HepG2 (cell line): ENCODE measurements at regions not wholly inside any gene's neighbourhood (a gene's known extent, or its start where the extent isn't known, plus 50 kb on each side); places are given as distances from the start of the nearest gene placed in this dataset.

Source experiments
- ATAC-seq: fragments of 200-7000 bp; cut with Tn5 transposase; 3 replicates; pipeline ENCODE4 v1.9.1; 2020; ENCODE audit warnings: mild to moderate bottlenecking, moderate library complexity
- BruUV-seq: library from RNA; stranded (reverse); fragments of 400-500 nt; replicated peaks from 2 replicates; lab custom pipeline; 2021; lab: Mats Ljungman, UMichigan
- CTCF ChIA-PET: fragments of 300-600 bp; formaldehyde crosslinking; extraction: SDS; loops from one replicate; lab custom pipeline; 2021; ENCODE audit warnings: low total read pairs, inconsistent platforms, low intra/inter-chr PET ratio; lab: Yijun Ruan, JAX
- POLR2A ChIA-PET: fragments of 350-600 bp; sonication (Branson Sonifier 250); formaldehyde crosslinking; loops from one replicate; lab custom pipeline; 2020; ENCODE audit warnings: antibody characterized with exemption, inconsistent platforms; lab: Yijun Ruan, JAX
- DNase-seq: peaks from one replicate; pipeline ENCODE4 v3.0.0-alpha.2; 2015; ENCODE audit warnings: low spot score
- FAIRE-seq: peaks from 3 replicates; lab custom pipeline; 2011; peaks lifted over from hg19 to GRCh38; lab: Jason Lieb, UNC
- H2AFZ ChIP-seq: one replicate; pipeline ENCODE4 v1.6.1; 2011; ENCODE audit warnings: low read length, inconsistent platforms
- H3K27ac ChIP-seq: fragments of 300-600 bp; 3 replicates; pipeline ENCODE4 v1.8.0; 2011; ENCODE audit warnings: mixed run types, mild to moderate bottlenecking, mixed read lengths, low read length, inconsistent platforms; ENCODE audit not compliant: insufficient read depth; ENCODE audit errors: extremely low read length
- H3K27me3 ChIP-seq, 2 experiments: fragments of 200-600 bp in 1 of 2; 2 replicates in 1 of 2; 3 replicates in 1 of 2; pipeline versions ENCODE4 v1.6.0 to v1.8.0; 2011; ENCODE audit warnings: low read length in 2 of 2, mild to moderate bottlenecking in 2 of 2, moderate library complexity in 2 of 2, inconsistent platforms in 1 of 2; ENCODE audit not compliant: insufficient read depth in 2 of 2, control insufficient read depth in 1 of 2
- H3K36me3 ChIP-seq, 2 experiments: fragments of 200-600 bp in 1 of 2; replicated peaks in 1 of 2; 2 replicates in 1 of 2; 3 replicates in 1 of 2; pipeline versions ENCODE4 v1.5.1 to v1.8.0; 2011; ENCODE audit warnings: low read length in 2 of 2, inconsistent platforms in 1 of 2; ENCODE audit not compliant: insufficient read depth in 2 of 2, control insufficient read depth in 1 of 2
- H3K4me1 ChIP-seq: 2 replicates; pipeline ENCODE4 v1.5.1; 2012; ENCODE audit warnings: low read length, inconsistent platforms; ENCODE audit not compliant: insufficient read depth
- H3K4me2 ChIP-seq: 2 replicates; pipeline ENCODE4 v1.6.0; 2011; ENCODE audit warnings: low read depth, low read length, inconsistent platforms
- H3K4me3 ChIP-seq, 3 experiments: fragments of 200-600 bp in 1 of 3; sonication (generic), shearing (Covaris generic) in 1 of 3; replicated peaks in 1 of 3; 2 replicates each; pipeline ENCODE4 v1.5.1; 2011 to 2016; ENCODE audit warnings: low read length in 3 of 3, inconsistent platforms in 2 of 3, low read depth in 2 of 3, mild to moderate bottlenecking in 2 of 3, control low read depth in 1 of 3, mixed read lengths in 1 of 3; ENCODE audit not compliant: insufficient read depth in 1 of 3
- H3K79me2 ChIP-seq: one replicate; pipeline ENCODE4 v1.6.1; 2011; ENCODE audit warnings: low read length, inconsistent platforms; ENCODE audit not compliant: insufficient read depth
- H3K9ac ChIP-seq: 2 replicates; pipeline ENCODE4 v1.6.0; 2011; ENCODE audit warnings: mild to moderate bottlenecking, low read depth, low read length, inconsistent platforms; ENCODE audit not compliant: insufficient read depth
- H3K9me3 ChIP-seq: 2 replicates; pipeline ENCODE4 v1.5.1; 2012; ENCODE audit warnings: mild to moderate bottlenecking, low read length
- H4K20me1 ChIP-seq: 2 replicates; pipeline ENCODE4 v1.6.0; 2011; ENCODE audit warnings: inconsistent platforms, mild to moderate bottlenecking, low read length, moderate library complexity; ENCODE audit not compliant: insufficient read depth
- FOXO1 ChIP-seq: sonication (generic); formaldehyde crosslinking; IDR thresholded peaks from 2 replicates; pipeline ENCODE4 v1.4.0; 2020; ENCODE audit warnings: missing genetic modification reagents
- KLF16 ChIP-seq, 2 experiments: sonication (generic) in 1 of 2; formaldehyde crosslinking in 1 of 2; IDR thresholded peaks; 2 replicates each; pipeline versions ENCODE4 v1.6.1 to v1.8.0; 2016 to 2023; ENCODE audit warnings: missing genetic modification reagents in 2 of 2, missing compliant biosample characterization in 1 of 2
- TAF1 ChIP-seq: sonication (generic); formaldehyde crosslinking; IDR thresholded peaks from 2 replicates; pipeline ENCODE4 v1.4.0; 2020; ENCODE audit warnings: missing genetic modification reagents
- ZMYM4 ChIP-seq: sonication (generic); formaldehyde crosslinking; IDR thresholded peaks from 2 replicates; pipeline ENCODE4 v1.8.1; 2023; ENCODE audit warnings: mild to moderate bottlenecking, missing genetic modification reagents
- WGBS: methylation state at CpG from one replicate; pipeline ENCODE4 v1.1.6; 2017; ENCODE audit warnings: low lambda C conversion rate; 5-methylcytosine and 5-hydroxymethylcytosine counted together
- in situ Hi-C: cut with HindIII; loops from 2 replicates; pipeline ENCODE4 v1.10.0; 2017; ENCODE audit warnings: low pct_unique_long_range_greater_than_20kb; ENCODE audit not compliant: extremely low pct_ligation_motif_present
- intact Hi-C: fragments of 100-400 bp; cut with micrococcal nuclease; formaldehyde crosslinking; loops from one replicate; pipeline ENCODE4 v1.10.0; 2022; ENCODE audit not compliant: unreplicated experiment

DNA sequence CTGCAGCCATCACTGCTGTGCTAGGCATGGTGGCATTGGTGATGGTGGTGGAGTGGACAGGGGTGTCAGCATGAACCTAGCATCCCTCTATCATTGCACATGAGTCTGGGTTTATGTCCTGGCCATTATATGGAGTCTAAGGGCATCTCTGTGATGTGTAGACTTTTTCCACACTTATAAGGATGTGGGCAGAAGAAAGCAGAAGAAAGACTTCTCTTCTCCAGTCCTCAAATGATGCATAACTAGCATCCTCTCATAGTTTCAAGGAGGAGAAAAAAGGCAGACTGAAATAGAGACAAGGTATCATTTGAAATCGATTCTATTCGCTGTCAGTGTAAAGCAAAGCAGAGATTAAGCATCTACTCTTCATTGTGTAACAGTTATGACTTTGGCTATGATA lies 140.0 kb upstream of the ATXN1 start:
- H3K9me3 ChIP-seq = no peaks in the 10 kb centered on the region
- CTCF ChIA-PET = no interaction called here
- no TSS peak for BruUV-seq
- no peaks in the 10 kb centered on the region for H3K4me1 ChIP-seq
- no peak for ATAC-seq
- no peak overlapping the region for H2AFZ ChIP-seq
- no peak for FAIRE-seq
- no peak for DNase-seq
- in situ Hi-C loops = no loop called here
- no peaks in the 10 kb centered on the region for H4K20me1 ChIP-seq
- POLR2A ChIA-PET = no interaction called here
- 4% methylated on average over 2 of the region's 2 CpGs for WGBS
- intact Hi-C loops = no loop called here
- no peak for TF ChIP-seq TAF1 (CRISPR knock-in tag)
- TF ChIP-seq, all 625 proteins: peak for 0
- H3K27me3 ChIP-seq = peaks cover 0 to 5% of the 10 kb centered on the region in 2 experiments; a peak in 1 of 5 replicates
- H3K79me2 ChIP-seq = no peaks in the 10 kb centered on the region
- H3K9ac ChIP-seq = no peak overlapping the region
- no peaks in the 10 kb centered on the region for H3K36me3 ChIP-seq
- no peak overlapping the region for H3K4me2 ChIP-seq
- no peak overlapping the region for H3K27ac ChIP-seq
- H3K4me3 ChIP-seq = no peak overlapping the region

GRCh38 chr6:16898640-16899396 lies 137.6 kb upstream of the ATXN1 start:
- FAIRE-seq (no peak), DNase-seq (no peak), ATAC-seq (no peak)
- Histone ChIP-seq H4K20me1 (no peaks in the 10 kb centered on the region), H3K4me2 (no peak overlapping the region), H3K4me1 (no peaks in the 10 kb centered on the region), H3K27me3 (peaks cover 0 to 5% of the 10 kb centered on the region in 2 experiments; a peak in 1 of 5 replicates), H3K9me3 (no peaks in the 10 kb centered on the region), H3K4me3 (no peak overlapping the region), H3K36me3 (no peaks in the 10 kb centered on the region), H3K9ac (no peak overlapping the region), H3K79me2 (no peaks in the 10 kb centered on the region), H3K27ac (no peak overlapping the region), H2AFZ (no peak overlapping the region)
- TF ChIP-seq FOXO1 (CRISPR knock-in tag) = no peak
- TF ChIP-seq ZMYM4 = no peak
- TF ChIP-seq KLF16 (CRISPR knock-in tag; IDR thresholded peaks at IDR 0.05) = no peak
- ChIA-PET CTCF (no interaction called here), POLR2A (no interaction called here)
- in situ Hi-C loops = no loop called here
- intact Hi-C loops = no loop called here
- 46% methylated on average over 8 of the region's 8 CpGs for WGBS
- BruUV-seq = no TSS peak
